ENCODE measurements at regions not wholly inside any gene's neighbourhood (a gene's known extent, or its start where the extent isn't known, plus 50 kb on each side); places are given as distances from the start of the nearest gene placed in this dataset.

DNA sequence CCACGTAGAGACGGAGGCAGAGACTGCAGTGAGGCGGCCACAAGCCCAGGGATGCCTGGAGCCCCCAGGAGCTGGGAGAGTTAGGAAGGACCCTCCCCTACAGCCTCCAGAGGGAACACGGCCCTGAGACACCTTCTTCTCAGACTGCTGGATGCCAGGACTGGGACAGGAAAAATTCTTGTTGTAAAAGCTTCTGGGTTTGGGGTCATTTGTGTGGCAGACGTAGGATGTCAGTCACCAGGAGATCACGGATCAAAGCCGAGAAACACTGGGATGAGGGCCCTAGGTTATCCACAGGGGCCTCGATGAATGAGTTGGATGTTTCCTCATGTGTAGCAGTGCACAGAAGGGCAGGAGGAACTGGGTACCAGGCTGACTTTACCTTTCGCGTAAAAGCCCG, 163.7 kb downstream of the SHOX start:
- no peak for TF ChIP-seq POLR2A (IDR thresholded peaks at IDR 0.05)
- TF ChIP-seq, protein P1, sequence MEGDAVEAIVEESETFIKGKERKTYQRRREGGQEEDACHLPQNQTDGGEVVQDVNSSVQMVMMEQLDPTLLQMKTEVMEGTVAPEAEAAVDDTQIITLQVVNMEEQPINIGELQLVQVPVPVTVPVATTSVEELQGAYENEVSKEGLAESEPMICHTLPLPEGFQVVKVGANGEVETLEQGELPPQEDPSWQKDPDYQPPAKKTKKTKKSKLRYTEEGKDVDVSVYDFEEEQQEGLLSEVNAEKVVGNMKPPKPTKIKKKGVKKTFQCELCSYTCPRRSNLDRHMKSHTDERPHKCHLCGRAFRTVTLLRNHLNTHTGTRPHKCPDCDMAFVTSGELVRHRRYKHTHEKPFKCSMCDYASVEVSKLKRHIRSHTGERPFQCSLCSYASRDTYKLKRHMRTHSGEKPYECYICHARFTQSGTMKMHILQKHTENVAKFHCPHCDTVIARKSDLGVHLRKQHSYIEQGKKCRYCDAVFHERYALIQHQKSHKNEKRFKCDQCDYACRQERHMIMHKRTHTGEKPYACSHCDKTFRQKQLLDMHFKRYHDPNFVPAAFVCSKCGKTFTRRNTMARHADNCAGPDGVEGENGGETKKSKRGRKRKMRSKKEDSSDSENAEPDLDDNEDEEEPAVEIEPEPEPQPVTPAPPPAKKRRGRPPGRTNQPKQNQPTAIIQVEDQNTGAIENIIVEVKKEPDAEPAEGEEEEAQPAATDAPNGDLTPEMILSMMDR (IDR thresholded peaks at IDR 0.05), result no peak

All from upper lobe of left lung (tissue), 4 donors.